ENCODE measurements at regions not wholly inside any gene's neighbourhood (a gene's known extent, or its start where the extent isn't known, plus 50 kb on each side); places are given as distances from the start of the nearest gene placed in this dataset.

- Histone ChIP-seq H3K4me1 (ENCODE audit: insufficient read depth) (no peaks in the 10 kb centered on the region), H3K36me3 (ENCODE audit: insufficient read depth) (no peaks in the 10 kb centered on the region), H3K4me3 (ENCODE audit: low read depth, low read length) (no peak overlapping the region), H3K27ac (ENCODE audit: low read depth) (no peak overlapping the region)
- no peak for DNase-seq (ENCODE audit: extremely low spot score)
Measured at GRCh38 chr2:145157036-145157675, 637.2 kb upstream of the ZEB2 start.

- H3K4me1 ChIP-seq (ENCODE audit: insufficient read depth) = no peaks in the 10 kb centered on the region
- no peak overlapping the region for H3K4me3 ChIP-seq (ENCODE audit: low read depth, low read length)
- no peak for DNase-seq (ENCODE audit: extremely low spot score)
- H3K36me3 ChIP-seq (ENCODE audit: insufficient read depth) = no peaks in the 10 kb centered on the region
- WGBS = 80% methylated on average over 2 of the region's 2 CpGs
- no peak overlapping the region for H3K27ac ChIP-seq (ENCODE audit: low read depth)
Measured at GRCh38 chr2:145156199-145156598, 636.3 kb upstream of the ZEB2 start.

- Histone ChIP-seq H3K4me1 (ENCODE audit: insufficient read depth) (no peaks in the 10 kb centered on the region), H3K36me3 (ENCODE audit: insufficient read depth) (no peaks in the 10 kb centered on the region), H3K4me3 (ENCODE audit: low read depth, low read length) (no peak overlapping the region), H3K27ac (ENCODE audit: low read depth) (no peak overlapping the region)
- no peak for DNase-seq (ENCODE audit: extremely low spot score)
- 77% methylated on average over 2 of the region's 2 CpGs for WGBS
Measured at GRCh38 chr2:145155196-145155595, 635.3 kb upstream of the ZEB2 start.

GRCh38 chr2:145154731-145155130 is 634.8 kb upstream of the ZEB2 start:
- no peaks in the 10 kb centered on the region for H3K4me1 ChIP-seq (ENCODE audit: insufficient read depth)
- H3K4me3 ChIP-seq (ENCODE audit: low read depth, low read length) = no peak overlapping the region
- WGBS = 88% methylated on average over 2 of the region's 2 CpGs
- no peak overlapping the region for H3K27ac ChIP-seq (ENCODE audit: low read depth)
- no peaks in the 10 kb centered on the region for H3K36me3 ChIP-seq (ENCODE audit: insufficient read depth)
- no peak for DNase-seq (ENCODE audit: extremely low spot score)

- DNase-seq (ENCODE audit: extremely low spot score) = no peak
- Histone ChIP-seq H3K4me3 (ENCODE audit: low read depth, low read length) (no peak overlapping the region), H3K27ac (ENCODE audit: low read depth) (no peak overlapping the region), H3K4me1 (ENCODE audit: insufficient read depth) (no peaks in the 10 kb centered on the region), H3K36me3 (ENCODE audit: insufficient read depth) (no peaks in the 10 kb centered on the region)
Measured at GRCh38 chr2:145146691-145147090, 626.8 kb upstream of the ZEB2 start.

GRCh38 chr2:145144131-145144728 is 624.3 kb upstream of the ZEB2 start:
- no peaks in the 10 kb centered on the region for H3K4me1 ChIP-seq (ENCODE audit: insufficient read depth)
- 97% methylated on average over 3 of the region's 3 CpGs for WGBS
- no peak overlapping the region for H3K27ac ChIP-seq (ENCODE audit: low read depth)
- DNase-seq (ENCODE audit: extremely low spot score) = no peak
- H3K36me3 ChIP-seq (ENCODE audit: insufficient read depth) = no peaks in the 10 kb centered on the region
- no peak overlapping the region for H3K4me3 ChIP-seq (ENCODE audit: low read depth, low read length)

GRCh38 chr2:145141981-145142380 is 622.1 kb upstream of the ZEB2 start:
- no peaks in the 10 kb centered on the region for H3K4me1 ChIP-seq (ENCODE audit: insufficient read depth)
- 85% methylated on average over 2 of the region's 2 CpGs for WGBS
- no peak for DNase-seq (ENCODE audit: extremely low spot score)
- no peaks in the 10 kb centered on the region for H3K36me3 ChIP-seq (ENCODE audit: insufficient read depth)
- no peak overlapping the region for H3K4me3 ChIP-seq (ENCODE audit: low read depth, low read length)
- no peak overlapping the region for H3K27ac ChIP-seq (ENCODE audit: low read depth)

- no peaks in the 10 kb centered on the region for H3K36me3 ChIP-seq (ENCODE audit: insufficient read depth)
- no peaks in the 10 kb centered on the region for H3K4me1 ChIP-seq (ENCODE audit: insufficient read depth)
- H3K4me3 ChIP-seq (ENCODE audit: low read depth, low read length) = no peak overlapping the region
- no peak overlapping the region for H3K27ac ChIP-seq (ENCODE audit: low read depth)
- WGBS = 94% methylated on average over 4 of the region's 4 CpGs
- no peak for DNase-seq (ENCODE audit: extremely low spot score)
Measured at GRCh38 chr2:145140658-145141057, 620.7 kb upstream of the ZEB2 start.

- no peak for DNase-seq (ENCODE audit: extremely low spot score)
- H3K36me3 ChIP-seq (ENCODE audit: insufficient read depth) = no peaks in the 10 kb centered on the region
- no peak overlapping the region for H3K4me3 ChIP-seq (ENCODE audit: low read depth, low read length)
- no peak overlapping the region for H3K27ac ChIP-seq (ENCODE audit: low read depth)
- H3K4me1 ChIP-seq (ENCODE audit: insufficient read depth) = no peaks in the 10 kb centered on the region
- 74% methylated on average over 2 of the region's 2 CpGs for WGBS
Measured at GRCh38 chr2:145138626-145139025, 618.7 kb upstream of the ZEB2 start.

- DNase-seq (ENCODE audit: extremely low spot score) = no peak
- Histone ChIP-seq H3K36me3 (ENCODE audit: insufficient read depth) (no peaks in the 10 kb centered on the region), H3K4me1 (ENCODE audit: insufficient read depth) (no peaks in the 10 kb centered on the region), H3K27ac (ENCODE audit: low read depth) (no peak overlapping the region), H3K4me3 (ENCODE audit: low read depth, low read length) (no peak overlapping the region)
- 97% methylated on average over 1 of the region's 1 CpG for WGBS
Measured at GRCh38 chr2:145137901-145138300, 618.0 kb upstream of the ZEB2 start.

- no peak for DNase-seq (ENCODE audit: extremely low spot score)
- 96% methylated on average over 4 of the region's 4 CpGs for WGBS
Measured at GRCh38 chr2:145137211-145137610, 617.3 kb upstream of the ZEB2 start.

GRCh38 chr2:145136702-145137101 is 616.8 kb upstream of the ZEB2 start:
- Histone ChIP-seq H3K36me3 (ENCODE audit: insufficient read depth) (no peaks in the 10 kb centered on the region), H3K27ac (ENCODE audit: low read depth) (no peak overlapping the region), H3K4me1 (ENCODE audit: insufficient read depth) (no peaks in the 10 kb centered on the region), H3K4me3 (ENCODE audit: low read depth, low read length) (no peak overlapping the region)
- no peak for DNase-seq (ENCODE audit: extremely low spot score)
- WGBS = 97% methylated on average over 1 of the region's 1 CpG

More at GRCh38 chr2:145137211-145137610, 617.3 kb upstream of the ZEB2 start:
- Histone ChIP-seq H3K27ac (ENCODE audit: low read depth) (no peak overlapping the region), H3K36me3 (ENCODE audit: insufficient read depth) (no peaks in the 10 kb centered on the region), H3K4me1 (ENCODE audit: insufficient read depth) (no peaks in the 10 kb centered on the region), H3K4me3 (ENCODE audit: low read depth, low read length) (no peak overlapping the region)

GRCh38 chr2:145126146-145126545 is 606.2 kb upstream of the ZEB2 start:
- no peak for DNase-seq (ENCODE audit: extremely low spot score)
- Histone ChIP-seq H3K27ac (ENCODE audit: low read depth) (no peak overlapping the region), H3K4me1 (ENCODE audit: insufficient read depth) (no peaks in the 10 kb centered on the region), H3K4me3 (ENCODE audit: low read depth, low read length) (no peak overlapping the region), H3K36me3 (ENCODE audit: insufficient read depth) (no peaks in the 10 kb centered on the region)
- WGBS = 90% methylated on average over 2 of the region's 2 CpGs

GRCh38 chr2:145124085-145124484 is 604.2 kb upstream of the ZEB2 start:
- Histone ChIP-seq H3K4me3 (ENCODE audit: low read depth, low read length) (no peak overlapping the region), H3K27ac (ENCODE audit: low read depth) (no peak overlapping the region), H3K36me3 (ENCODE audit: insufficient read depth) (no peaks in the 10 kb centered on the region), H3K4me1 (ENCODE audit: insufficient read depth) (no peaks in the 10 kb centered on the region)
- WGBS = 86% methylated on average over 4 of the region's 4 CpGs
- DNase-seq (ENCODE audit: extremely low spot score) = no peak

- H3K27ac ChIP-seq (ENCODE audit: low read depth) = no peak overlapping the region
- no peak overlapping the region for H3K4me3 ChIP-seq (ENCODE audit: low read depth, low read length)
- no peaks in the 10 kb centered on the region for H3K4me1 ChIP-seq (ENCODE audit: insufficient read depth)
- no peaks in the 10 kb centered on the region for H3K36me3 ChIP-seq (ENCODE audit: insufficient read depth)
- WGBS = 68% methylated on average over 2 of the region's 2 CpGs
- DNase-seq (ENCODE audit: extremely low spot score) = no peak
Measured at GRCh38 chr2:145123606-145124005, 603.7 kb upstream of the ZEB2 start.
